PC-3 (cell line): ENCODE measurements at regions not wholly inside any gene's neighbourhood (a gene's known extent, or its start where the extent isn't known, plus 50 kb on each side); places are given as distances from the start of the nearest gene placed in this dataset.

ENCODE experiments used
- ATAC-seq: fragments of 200-7000 bp; cut with Tn5 transposase; 2 replicates; pipeline ENCODE4 v1.9.1; 2020; ENCODE audit warnings: mild to moderate bottlenecking, moderate library complexity
- BruUV-seq: library from RNA; stranded (reverse); fragments of 400-500 nt; replicated peaks from 2 replicates; lab custom pipeline; 2021; lab: Mats Ljungman, UMichigan
- CTCF ChIA-PET: fragments of 300-600 bp; sonication (Branson Sonifier 250); formaldehyde crosslinking; loops from one replicate; lab custom pipeline; 2022; ENCODE audit warnings: antibody characterized with exemption; lab: Charles Lee
- POLR2A ChIA-PET: fragments of 300-600 bp; sonication (Branson Sonifier 250); formaldehyde crosslinking; loops from one replicate; lab custom pipeline; 2022; ENCODE audit warnings: antibody characterized with exemption; ENCODE audit not compliant: unreplicated experiment; lab: Charles Lee
- DNase-seq: peaks from one replicate; pipeline ENCODE4 v3.0.0-alpha.2; 2015
- H2AFZ ChIP-seq: fragments of 300-600 bp; sonication (generic); 2 replicates; pipeline ENCODE4 v1.6.0; 2016; ENCODE audit warnings: antibody characterized with exemption, low read length
- H3F3A ChIP-seq: fragments of 300-600 bp; sonication (generic); one replicate; pipeline ENCODE4 v1.6.0; 2017; ENCODE audit warnings: antibody characterized with exemption, low read length, control low read depth, mild to moderate bottlenecking; ENCODE audit not compliant: unreplicated experiment
- H3K27ac ChIP-seq: fragments of 300-600 bp; sonication (generic); 2 replicates; pipeline ENCODE4 v1.5.1; 2016; ENCODE audit warnings: mild to moderate bottlenecking, low read length
- H3K27me3 ChIP-seq: fragments of 300-600 bp; sonication (generic); 2 replicates; pipeline ENCODE4 v1.6.1; 2016; ENCODE audit warnings: low read length, mixed read lengths
- H3K36me3 ChIP-seq: fragments of 300-600 bp; sonication (generic); 2 replicates; pipeline ENCODE4 v1.6.1; 2016; ENCODE audit warnings: low read depth, mixed run types, low read length, mixed read lengths
- H3K4me1 ChIP-seq: fragments of 300-600 bp; sonication (generic); 2 replicates; pipeline ENCODE4 v1.5.1; 2016; ENCODE audit warnings: low read length; ENCODE audit not compliant: insufficient read depth
- H3K4me2 ChIP-seq: fragments of 300-600 bp; sonication (generic); 2 replicates; pipeline ENCODE4 v1.6.0; 2016; ENCODE audit warnings: low read length
- H3K4me3 ChIP-seq: fragments of 300-600 bp; sonication (generic); 2 replicates; pipeline ENCODE4 v1.5.1; 2016; ENCODE audit warnings: mild to moderate bottlenecking, low read length, mixed read lengths
- H3K79me2 ChIP-seq: fragments of 300-600 bp; sonication (generic); 2 replicates; pipeline ENCODE4 v1.6.1; 2017; ENCODE audit warnings: low read length, mixed read lengths
- H3K9ac ChIP-seq: fragments of 300-600 bp; sonication (generic); 2 replicates; pipeline ENCODE4 v1.6.0; 2016; ENCODE audit warnings: mild to moderate bottlenecking, low read length
- H3K9me2 ChIP-seq: fragments of 300-600 bp; sonication (generic); replicated peaks from 2 replicates; pipeline ENCODE4 v1.6.1; 2016; ENCODE audit warnings: mixed run types, low read length, mixed read lengths
- H3K9me3 ChIP-seq: fragments of 300-600 bp; sonication (generic); 2 replicates; pipeline ENCODE4 v1.6.1; 2016; ENCODE audit warnings: low read length, mixed read lengths
- H4K20me1 ChIP-seq: fragments of 300-600 bp; sonication (generic); 2 replicates; pipeline ENCODE4 v1.6.1; 2016; ENCODE audit warnings: low read length, mixed read lengths
- CTCF ChIP-seq: fragments of 300-600 bp; sonication (generic); conservative IDR thresholded peaks from 2 replicates; pipeline ENCODE4 v1.5.1; 2017; ENCODE audit warnings: antibody characterized with exemption, low read depth, mild to moderate bottlenecking, low read length
- EZH2 ChIP-seq: fragments of 300-600 bp; sonication (generic); IDR thresholded peaks from one replicate; pipeline ENCODE4 v1.6.1; 2017; ENCODE audit warnings: antibody characterized with exemption, mild to moderate bottlenecking, low read length; ENCODE audit not compliant: unreplicated experiment
- EZH2phosphoT487 ChIP-seq: fragments of 300-600 bp; sonication (generic); IDR thresholded peaks from 2 replicates; pipeline ENCODE4 v1.6.1; 2018; ENCODE audit warnings: mild to moderate bottlenecking, antibody characterized with exemption, low read length, borderline replicate concordance
- intact Hi-C: fragments of 100-400 bp; cut with micrococcal nuclease; formaldehyde crosslinking; loops from 2 replicates; pipeline ENCODE4 v1.9.0; 2023

DNA sequence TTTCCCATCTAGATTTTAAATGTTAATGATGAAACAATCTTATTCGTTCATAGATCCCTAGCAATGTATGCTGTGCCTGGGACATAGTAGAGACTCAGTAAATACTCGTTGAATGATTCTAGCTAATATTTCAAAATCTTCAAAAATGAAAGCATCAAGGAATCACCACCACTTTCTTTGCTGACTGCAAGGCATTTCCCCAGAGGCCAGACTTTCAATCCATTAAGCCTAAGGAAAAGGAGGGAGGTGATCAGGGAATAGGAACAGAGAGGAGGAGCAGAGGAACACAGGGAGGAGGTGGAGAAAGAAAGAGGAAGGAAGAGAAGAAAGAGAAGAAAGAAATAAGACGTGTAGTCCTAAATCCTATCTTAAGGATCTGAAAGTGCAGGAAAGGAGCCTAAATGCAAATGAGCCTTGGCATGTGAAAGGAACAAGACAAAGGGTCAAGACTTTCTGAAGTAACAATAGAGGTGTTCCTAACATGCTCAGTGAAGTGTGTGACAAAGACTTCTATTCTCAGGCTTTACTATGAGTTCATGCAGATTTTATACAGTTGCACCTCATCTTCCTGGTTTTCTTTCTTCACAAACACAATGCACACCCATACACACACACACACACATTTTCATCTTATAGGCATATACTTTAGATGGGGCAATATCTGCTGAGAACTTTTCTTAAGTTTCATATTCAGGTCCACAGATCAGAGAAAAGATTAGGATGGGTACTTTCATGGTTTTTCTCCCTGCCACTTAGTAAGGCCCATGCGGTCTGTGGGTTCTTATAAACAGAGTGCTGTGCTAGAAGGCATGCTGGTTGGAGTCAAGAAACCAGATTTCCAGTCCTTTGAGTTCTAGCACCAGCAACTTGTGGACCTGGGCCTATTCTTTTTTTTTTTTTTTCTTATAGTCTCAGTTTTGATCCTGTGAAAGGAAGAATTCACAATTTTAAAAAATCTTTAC lies 512.2 kb upstream of the TNC start:
- ChIA-PET POLR2A (no interaction called here), CTCF (no interaction called here)
- Histone ChIP-seq H3K4me2 (no peak overlapping the region), H3F3A (no peaks in the 10 kb centered on the region), H3K9me3 (no peaks in the 10 kb centered on the region), H3K9ac (no peak overlapping the region), H3K4me3 (no peak overlapping the region), H3K9me2 (no peaks in the 10 kb centered on the region), H3K27me3 (no peaks in the 10 kb centered on the region), H4K20me1 (no peaks in the 10 kb centered on the region), H3K36me3 (no peaks in the 10 kb centered on the region), H3K27ac (no peak overlapping the region), H3K4me1 (no peaks in the 10 kb centered on the region), H3K79me2 (no peaks in the 10 kb centered on the region), H2AFZ (no peak overlapping the region)
- intact Hi-C loops: no loop called here
- DNase-seq (no peak), ATAC-seq (no peak)
- no TSS peak for BruUV-seq
- TF ChIP-seq EZH2phosphoT487: no peak
- TF ChIP-seq EZH2: no peak

- ChIA-PET CTCF (no interaction called here), POLR2A (no interaction called here)
- Histone ChIP-seq H3K27ac (no peak overlapping the region), H3K79me2 (no peaks in the 10 kb centered on the region), H3K4me2 (no peak overlapping the region), H3F3A (no peaks in the 10 kb centered on the region), H3K9me2 (no peaks in the 10 kb centered on the region), H3K9me3 (no peaks in the 10 kb centered on the region), H3K9ac (no peak overlapping the region), H4K20me1 (no peaks in the 10 kb centered on the region), H3K4me1 (0 out of 2 replicates have a peak, but pooled peaks cover 9% of the 10 kb centered on the region), H3K36me3 (no peaks in the 10 kb centered on the region), H2AFZ (no peak overlapping the region), H3K27me3 (no peaks in the 10 kb centered on the region), H3K4me3 (no peak overlapping the region)
- no TSS peak for BruUV-seq
- intact Hi-C loops: no loop called here
- no peak for ATAC-seq
- TF ChIP-seq EZH2 (no peak), EZH2phosphoT487 (no peak), CTCF (no peak)
- no peak for DNase-seq
Observed at GRCh38 chr9:115632391-115632790, 514.4 kb upstream of the TNC start.

GRCh38 chr9:115633104-115633503 lies 515.1 kb upstream of the TNC start:
- H3K4me3 ChIP-seq: no peak overlapping the region
- DNase-seq: no peak
- H3K27me3 ChIP-seq: no peaks in the 10 kb centered on the region
- intact Hi-C loops: no loop called here
- H2AFZ ChIP-seq: no peak overlapping the region
- CTCF ChIA-PET: no interaction called here
- no peak overlapping the region for H3K27ac ChIP-seq
- H3K9me2 ChIP-seq: no peaks in the 10 kb centered on the region
- no peaks in the 10 kb centered on the region for H4K20me1 ChIP-seq
- H3K9ac ChIP-seq: no peak overlapping the region
- no peak overlapping the region for H3K4me2 ChIP-seq
- no peaks in the 10 kb centered on the region for H3K79me2 ChIP-seq
- no peaks in the 10 kb centered on the region for H3F3A ChIP-seq
- POLR2A ChIA-PET: no interaction called here
- BruUV-seq: no TSS peak
- no peaks in the 10 kb centered on the region for H3K9me3 ChIP-seq
- ATAC-seq: no peak
- no peaks in the 10 kb centered on the region for H3K36me3 ChIP-seq
- H3K4me1 ChIP-seq: 0 out of 2 replicates have a peak, but pooled peaks cover 9% of the 10 kb centered on the region
- TF ChIP-seq EZH2 (no peak), CTCF (no peak), EZH2phosphoT487 (no peak)
